ENCODE measurements at regions not wholly inside any gene's neighbourhood (a gene's known extent, or its start where the extent isn't known, plus 50 kb on each side); places are given as distances from the start of the nearest gene placed in this dataset.

- intact Hi-C loops (cut with DNase I): no loop called here
- no peak for DNase-seq
Measured at GRCh38 chr10:59595593-59595992, 114.1 kb downstream of the SLC16A9 start.

DNA sequence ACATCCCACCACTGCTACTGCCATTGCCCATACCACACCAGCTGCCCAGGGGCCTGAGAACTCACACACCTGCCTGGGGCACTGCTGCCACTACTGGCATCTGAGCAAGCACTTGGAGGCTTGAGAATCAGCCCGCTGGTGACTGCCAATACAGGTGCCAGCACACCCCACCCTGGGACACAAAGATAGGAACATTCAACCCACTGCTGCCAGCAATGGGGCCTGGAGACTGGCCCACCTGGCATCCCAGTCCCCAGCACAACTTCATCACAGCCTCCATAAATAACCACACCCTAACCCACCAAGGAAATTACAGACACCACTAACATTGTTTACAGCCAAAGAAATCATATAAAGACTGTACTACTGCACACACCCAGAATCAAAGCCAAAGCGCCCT, 115.9 kb downstream of the SLC16A9 start:
- no peak for DNase-seq

DNA sequence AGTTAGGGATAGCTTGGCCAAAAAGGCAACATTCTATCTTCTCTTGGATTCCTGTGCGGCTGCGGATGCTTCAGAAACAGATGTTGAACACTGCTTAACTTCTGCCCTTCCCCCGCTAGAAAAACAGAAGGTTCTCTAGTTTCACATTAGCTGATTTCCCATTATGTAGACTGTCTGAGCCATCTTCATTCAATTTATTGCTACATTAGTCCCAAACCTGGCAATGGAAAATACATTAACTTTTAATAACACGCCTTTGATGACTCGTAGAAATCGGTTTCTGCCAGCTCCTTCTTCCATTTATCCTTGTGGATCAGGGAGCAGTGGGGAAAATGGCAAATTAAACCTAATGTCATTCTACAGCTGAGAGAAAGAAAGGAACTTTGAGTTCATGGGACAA, 119.9 kb downstream of the SLC16A9 start:
- intact Hi-C loops (cut with DNase I): no loop called here
- no peak for DNase-seq

More for the DNA sequence above, 115.9 kb downstream of the SLC16A9 start:
- intact Hi-C loops (cut with DNase I): no loop called here

GRCh38 chr10:59588791-59589190, 120.9 kb downstream of the SLC16A9 start:
- DNase-seq: no peak
- intact Hi-C loops (cut with DNase I): no loop called here

DNA sequence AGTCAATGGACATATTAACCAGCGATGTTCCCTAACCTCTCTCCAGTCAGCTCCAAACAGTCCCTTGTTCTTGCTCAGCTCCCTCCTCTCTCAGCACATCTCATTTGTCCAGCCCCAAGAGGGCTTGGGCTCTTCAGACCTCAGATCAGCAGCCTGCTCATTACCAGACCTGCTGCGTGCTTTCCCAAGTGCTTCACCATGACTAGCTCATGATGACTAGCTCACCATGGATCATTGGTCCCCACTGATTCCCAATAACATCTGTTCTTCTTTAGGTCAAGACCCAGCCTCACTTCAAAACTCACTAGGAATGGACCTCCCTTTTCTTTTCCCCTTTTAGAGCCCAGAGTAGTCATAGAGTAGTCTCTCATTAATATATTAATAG, 121.9 kb downstream of the SLC16A9 start:
- no peak for DNase-seq
- intact Hi-C loops (cut with DNase I): no loop called here

DNA sequence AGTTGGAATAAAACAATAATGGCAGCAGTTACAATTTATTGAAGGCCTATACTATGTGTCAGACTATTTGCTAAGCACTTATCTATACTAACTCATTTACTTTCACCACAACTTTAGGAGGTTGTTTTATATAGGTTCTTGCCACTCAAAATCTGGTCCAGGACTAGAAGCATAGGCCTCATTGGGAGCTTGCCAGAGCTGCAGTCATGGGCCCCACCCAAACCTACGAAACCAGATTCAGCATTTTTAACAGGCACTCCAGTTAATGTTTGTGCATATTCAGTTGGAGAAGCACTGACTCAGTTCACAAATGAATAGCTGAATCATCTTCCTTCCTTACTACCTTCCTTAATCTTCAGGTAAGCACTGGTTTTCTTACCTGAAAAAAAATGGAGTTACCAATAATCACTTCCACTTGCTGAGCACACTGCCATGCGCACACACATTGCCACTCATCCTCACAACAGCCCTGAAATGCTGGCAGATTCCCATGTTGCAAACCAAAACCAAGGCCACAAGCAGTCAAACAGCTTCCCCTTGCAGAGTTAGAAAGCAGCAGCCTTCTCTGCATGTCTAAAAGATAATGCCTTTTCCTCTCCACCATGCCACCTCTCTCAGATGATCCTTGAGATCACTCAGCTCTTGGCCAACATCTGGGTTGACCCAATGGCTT, 122.4 kb downstream of the SLC16A9 start:
- intact Hi-C loops (cut with DNase I): no loop called here
- DNase-seq: peak in 1 of 42 donors; percentile 19

DNA sequence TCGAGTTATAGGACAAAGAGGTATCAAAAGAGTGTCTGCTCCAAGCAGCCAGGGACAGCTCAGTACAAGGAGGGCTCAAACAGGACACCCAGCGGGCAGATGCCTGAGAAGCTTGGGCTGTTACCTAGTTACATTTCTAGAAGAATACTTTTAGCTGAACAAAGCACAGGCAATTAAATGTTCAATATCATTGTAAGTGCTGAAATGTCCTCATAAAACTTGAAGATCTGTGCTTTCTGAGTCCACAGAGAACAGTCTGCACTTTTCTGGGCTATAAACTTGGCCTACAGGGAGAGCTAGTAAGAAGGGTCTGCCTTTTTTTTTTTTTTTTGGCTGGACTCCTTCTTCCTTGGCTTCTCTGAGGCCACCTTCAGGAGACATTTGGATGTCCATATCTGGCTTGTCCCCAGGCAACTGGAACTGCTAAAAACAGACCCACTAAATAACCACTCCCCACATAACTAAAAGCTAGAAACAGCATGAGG, 123.2 kb downstream of the SLC16A9 start:
- DNase-seq: peak in 3 of 42 donors; percentile 16 to 22 (median 17)
- intact Hi-C loops (cut with DNase I): no loop called here

GRCh38 chr10:59585046-59585700, 124.5 kb downstream of the SLC16A9 start:
- DNase-seq: peak in 40 of 42 donors; percentile 12 to 91 (median 58)
- intact Hi-C loops (cut with DNase I): no loop called here

DNA sequence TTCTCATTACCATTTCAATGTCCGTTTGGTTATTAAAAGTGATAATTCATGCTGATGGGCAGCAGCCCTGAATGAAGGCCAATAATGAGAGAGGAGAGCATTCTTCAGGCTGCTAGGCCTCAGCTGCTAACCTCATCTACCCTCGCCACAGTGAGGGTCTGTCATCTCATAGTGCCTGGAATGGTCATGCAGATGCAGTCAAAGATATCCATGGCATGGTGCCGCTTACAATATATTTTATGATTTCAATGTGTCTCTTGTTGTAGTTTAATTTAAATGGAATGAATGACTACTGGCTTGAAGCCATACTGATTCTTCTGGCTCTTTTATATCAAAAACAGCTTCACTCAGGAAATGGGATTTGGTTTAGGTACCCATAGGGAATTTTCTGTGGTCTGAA, 126.9 kb downstream of the SLC16A9 start:
- intact Hi-C loops (cut with DNase I): loop anchor here (2.0 to 5.0 kb wide), 2 partner anchors 220 to 346 kb away; partner anchors contain the start of gene FAM13C
- DNase-seq: no peak

DNA sequence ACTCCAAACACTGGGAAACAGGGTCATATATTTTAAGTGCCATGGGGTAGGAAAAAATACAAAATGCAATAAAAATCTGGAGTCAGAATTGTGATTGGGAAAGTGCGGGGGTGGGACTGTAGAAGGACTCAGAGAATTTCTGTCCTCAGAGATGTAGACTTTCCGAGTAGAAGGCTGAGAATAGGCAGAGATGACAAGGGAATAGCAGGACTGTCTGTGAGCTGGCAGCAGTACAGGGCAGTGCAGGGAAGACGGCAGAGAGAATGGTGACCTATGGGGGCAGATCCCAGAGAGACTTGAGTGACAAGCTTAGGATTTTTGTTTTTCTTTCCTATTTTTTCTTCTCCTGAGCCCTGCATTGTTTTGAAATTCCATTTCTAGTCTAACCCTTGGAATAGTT, 127.6 kb downstream of the SLC16A9 start:
- intact Hi-C loops (cut with DNase I): loop anchor here (2.0 to 5.0 kb wide), 2 partner anchors 220 to 345 kb away; partner anchors contain the start of gene FAM13C
- peak in 16 of 42 donors; percentile 15 to 65 (median 34) for DNase-seq

DNA sequence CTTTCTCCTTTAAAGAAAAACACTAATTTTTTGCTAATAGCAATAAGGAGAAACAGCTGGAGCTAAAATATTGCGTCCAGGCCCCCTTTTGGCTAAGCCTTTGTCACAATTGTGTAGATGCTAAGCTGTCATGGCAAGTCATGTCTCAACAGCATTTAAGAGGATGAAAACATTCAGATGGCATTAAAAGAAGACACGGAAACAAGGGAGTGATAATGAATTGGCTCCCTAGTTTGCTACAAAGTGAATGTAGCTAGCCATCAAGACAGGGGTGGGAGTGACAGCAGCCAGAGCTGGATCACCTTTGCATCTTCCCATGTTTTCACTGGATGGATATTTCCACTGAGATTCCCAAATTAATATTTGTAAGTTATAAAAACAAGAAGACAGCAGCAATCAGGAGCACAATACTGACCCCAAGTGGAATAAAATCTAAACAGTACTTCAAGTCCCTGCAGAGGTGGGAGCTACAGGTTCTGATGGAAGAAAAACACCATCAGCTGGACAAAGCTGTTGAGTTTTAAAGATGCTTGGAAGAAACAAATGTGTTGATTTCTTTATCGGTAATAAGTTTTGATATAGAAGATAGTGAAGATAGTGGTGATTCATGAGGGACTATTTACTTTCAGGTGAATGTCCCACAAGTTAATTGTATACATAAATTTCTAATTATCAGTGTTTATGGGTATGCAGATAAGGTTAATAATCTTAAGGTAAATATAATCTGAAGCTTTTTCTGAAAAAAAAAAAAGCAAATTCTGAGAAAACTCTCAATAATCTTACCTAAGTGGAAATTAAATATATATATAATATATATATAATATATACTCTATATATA, 129.4 kb downstream of the SLC16A9 start:
- DNase-seq: peak in 6 of 42 donors; percentile 12 to 58 (median 24)
- intact Hi-C loops (cut with DNase I): loop anchor here (5.0 kb wide), 1 partner anchor 218 kb away; the partner anchor contains the start of gene FAM13C

GRCh38 chr10:59578741-59579140, 130.9 kb downstream of the SLC16A9 start:
- intact Hi-C loops (cut with DNase I): no loop called here

DNA sequence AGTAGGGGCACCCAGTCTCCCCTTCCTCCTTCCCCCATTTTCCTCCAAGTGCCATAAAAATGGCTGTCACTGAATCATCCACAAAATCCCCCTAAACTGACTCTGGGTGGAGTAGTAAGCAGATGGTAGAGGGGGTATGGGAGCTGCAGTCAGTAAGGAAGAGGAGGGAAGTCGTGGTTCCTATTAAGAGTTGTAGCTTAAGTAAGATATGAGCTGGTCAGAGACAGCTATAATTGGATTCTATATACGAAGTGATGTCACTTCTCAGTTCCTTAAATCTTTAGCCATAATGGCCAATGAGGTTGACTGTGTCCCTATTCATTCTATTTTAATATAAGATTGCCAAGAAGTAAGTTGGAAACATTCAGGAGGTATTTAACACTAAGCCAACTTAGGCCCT, 131.7 kb downstream of the SLC16A9 start:
- intact Hi-C loops (cut with DNase I): no loop called here
- no peak for DNase-seq

More at GRCh38 chr10:59578741-59579140, 130.9 kb downstream of the SLC16A9 start:
- no peak for DNase-seq

- peak in 8 of 42 donors; percentile 18 to 62 (median 34) for DNase-seq
- intact Hi-C loops (cut with DNase I): no loop called here
Measured at GRCh38 chr10:59575269-59575668, 134.4 kb downstream of the SLC16A9 start.

- DNase-seq: no peak
- intact Hi-C loops (cut with DNase I): no loop called here
Measured at GRCh38 chr10:59563531-59563930, 146.1 kb downstream of the SLC16A9 start.

DNA sequence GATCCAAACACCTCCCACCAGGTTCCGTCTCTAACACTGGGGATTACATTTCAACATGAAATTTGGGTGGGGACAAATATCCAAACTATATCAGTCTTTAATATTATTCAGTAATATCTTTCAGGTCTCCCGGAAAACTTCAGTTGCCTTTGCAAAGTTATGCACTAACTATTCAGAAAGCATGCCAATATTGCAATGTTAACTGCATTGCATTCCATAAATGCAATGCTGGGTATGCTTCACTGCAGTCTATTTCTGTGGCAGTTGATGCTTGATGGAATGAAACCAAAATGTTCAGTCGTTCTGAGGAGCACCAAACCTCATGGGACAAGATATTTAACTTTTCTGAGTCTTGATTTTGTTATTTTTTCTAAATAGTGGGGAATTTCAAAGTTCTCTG, 147.5 kb downstream of the SLC16A9 start:
- intact Hi-C loops (cut with DNase I): no loop called here
- DNase-seq: no peak

DNA sequence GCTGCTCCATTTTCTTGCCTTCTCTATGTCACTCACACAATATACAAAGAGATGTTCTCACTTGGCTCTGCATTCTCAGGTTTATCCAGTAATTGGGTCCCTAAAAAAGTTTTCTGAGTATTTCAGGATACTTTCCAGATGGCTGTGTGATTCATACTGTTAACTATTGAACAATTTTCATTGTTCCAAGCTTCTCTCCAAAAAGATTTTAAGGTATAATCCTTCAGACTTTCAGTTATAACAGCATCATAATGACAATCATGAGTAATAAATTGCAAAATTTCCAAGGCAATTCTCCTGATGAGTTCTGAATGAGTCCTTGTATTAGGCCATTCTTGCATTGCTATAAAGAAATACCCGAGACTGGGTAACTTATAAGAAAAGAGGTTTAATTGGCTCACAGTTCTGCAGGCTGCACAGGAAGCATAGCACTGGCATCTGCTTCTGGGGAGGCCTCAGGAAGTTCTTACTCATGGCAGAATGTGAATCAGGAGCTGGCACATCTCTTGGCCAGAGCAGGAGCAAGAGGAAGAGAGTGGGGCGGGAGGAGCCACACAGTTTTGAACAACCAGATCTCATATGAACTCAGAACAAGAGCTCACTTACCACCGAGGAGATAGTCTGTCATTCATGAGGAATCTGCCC, 148.1 kb downstream of the SLC16A9 start:
- no peak for DNase-seq
- intact Hi-C loops (cut with DNase I): no loop called here

DNA sequence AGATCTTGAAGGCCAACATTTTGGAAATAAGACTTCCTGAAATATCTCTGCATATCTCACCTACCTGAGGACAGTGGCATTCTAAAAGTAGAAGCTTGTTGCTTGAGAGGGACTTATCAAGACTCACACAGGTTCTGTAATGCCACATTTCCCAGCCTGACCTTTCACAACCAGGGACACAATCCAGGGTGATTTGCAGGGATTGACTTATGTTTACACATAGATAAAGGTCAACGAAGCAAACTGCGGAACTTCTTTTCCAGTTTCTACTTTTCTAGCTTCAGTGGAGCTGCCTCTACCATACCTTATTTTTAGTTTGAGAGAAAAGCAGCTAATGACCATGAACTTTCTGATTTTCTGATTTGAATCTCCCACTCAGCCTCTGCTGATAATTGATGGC, 148.7 kb downstream of the SLC16A9 start:
- DNase-seq: no peak
- intact Hi-C loops (cut with DNase I): no loop called here

DNA sequence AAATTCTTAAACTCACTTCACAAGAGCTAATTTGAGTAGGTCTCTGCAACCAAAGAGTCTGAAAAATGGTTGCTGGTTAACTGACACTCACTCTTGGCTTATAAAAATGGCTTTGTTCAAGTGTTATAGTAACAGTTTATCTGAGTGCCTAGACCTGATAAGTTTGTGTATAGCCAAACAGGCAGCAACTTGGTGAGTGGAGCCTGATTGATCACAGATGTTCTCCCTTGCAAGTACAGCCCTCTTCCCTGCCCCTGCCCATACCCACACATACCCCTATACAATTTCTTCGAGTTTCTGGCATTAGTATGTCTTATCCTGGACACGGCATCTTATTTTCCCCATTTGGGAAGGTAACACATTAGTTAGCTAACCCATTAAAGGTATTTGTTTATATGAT, 149.5 kb downstream of the SLC16A9 start:
- DNase-seq: no peak
- intact Hi-C loops (cut with DNase I): no loop called here
